ENCODE measurements at regions not wholly inside any gene's neighbourhood (a gene's known extent, or its start where the extent isn't known, plus 50 kb on each side); places are given as distances from the start of the nearest gene placed in this dataset.

GRCh38 chr20:6299456-6299855 is 176.6 kb upstream of the FERMT1 start:
- TF ChIP-seq TAF1 (conservative IDR thresholded peaks at IDR 0.05) (no peak), CTCF (IDR thresholded peaks at IDR 0.05; ENCODE audit: low read depth, low read length, missing input control) (no peak), EGR1 (IDR thresholded peaks at IDR 0.05; ENCODE audit: low read depth in 2 of 2) (no peak), SP1 (IDR thresholded peaks at IDR 0.05) (no peak), ZBTB33 (IDR thresholded peaks at IDR 0.05) (no peak), RXRA (IDR thresholded peaks at IDR 0.05) (no peak), REST (IDR thresholded peaks at IDR 0.05) (no peak), MAX (IDR thresholded peaks at IDR 0.05) (no peak)
